ENCODE measurements at regions not wholly inside any gene's neighbourhood (a gene's known extent, or its start where the extent isn't known, plus 50 kb on each side); places are given as distances from the start of the nearest gene placed in this dataset.

GRCh38 chr6:170165085-170165470 lies 125.8 kb downstream of the DLL1 start:
- H2AFZ ChIP-seq: no peak overlapping the region
- no peak for DNase-seq (ENCODE audit: low spot score)
- no peaks in the 10 kb centered on the region for H3K36me3 ChIP-seq (replicated peaks; ENCODE audit: insufficient read depth, low read depth)
- no peak overlapping the region for H3K4me3 ChIP-seq
- TF ChIP-seq CTCF (IDR thresholded peaks at IDR 0.05; ENCODE audit: poor library complexity) (peak; percentile 9), EZH2phosphoT487 (IDR thresholded peaks at IDR 0.05; ENCODE audit: low read depth, severe bottlenecking, unreplicated experiment) (no peak)
- no peaks in the 10 kb centered on the region for H3K9me3 ChIP-seq (ENCODE audit: low read depth)
- H3K4me1 ChIP-seq (ENCODE audit: insufficient read depth): no peaks in the 10 kb centered on the region
- no peaks in the 10 kb centered on the region for H3K79me2 ChIP-seq
- H3K27me3 ChIP-seq: no peaks in the 10 kb centered on the region
- H4K20me1 ChIP-seq (ENCODE audit: insufficient read depth, poor library complexity, severe bottlenecking): no peaks in the 10 kb centered on the region
- no peak overlapping the region for H3K4me2 ChIP-seq
- no peak overlapping the region for H3K27ac ChIP-seq
- no peaks in the 10 kb centered on the region for H3K9me2 ChIP-seq (replicated peaks; ENCODE audit: insufficient read depth)
- 85% methylated on average over 9 of the region's 11 CpGs for WGBS (ENCODE audit: low lambda C conversion rate, missing lambda C conversion rate)

DNA sequence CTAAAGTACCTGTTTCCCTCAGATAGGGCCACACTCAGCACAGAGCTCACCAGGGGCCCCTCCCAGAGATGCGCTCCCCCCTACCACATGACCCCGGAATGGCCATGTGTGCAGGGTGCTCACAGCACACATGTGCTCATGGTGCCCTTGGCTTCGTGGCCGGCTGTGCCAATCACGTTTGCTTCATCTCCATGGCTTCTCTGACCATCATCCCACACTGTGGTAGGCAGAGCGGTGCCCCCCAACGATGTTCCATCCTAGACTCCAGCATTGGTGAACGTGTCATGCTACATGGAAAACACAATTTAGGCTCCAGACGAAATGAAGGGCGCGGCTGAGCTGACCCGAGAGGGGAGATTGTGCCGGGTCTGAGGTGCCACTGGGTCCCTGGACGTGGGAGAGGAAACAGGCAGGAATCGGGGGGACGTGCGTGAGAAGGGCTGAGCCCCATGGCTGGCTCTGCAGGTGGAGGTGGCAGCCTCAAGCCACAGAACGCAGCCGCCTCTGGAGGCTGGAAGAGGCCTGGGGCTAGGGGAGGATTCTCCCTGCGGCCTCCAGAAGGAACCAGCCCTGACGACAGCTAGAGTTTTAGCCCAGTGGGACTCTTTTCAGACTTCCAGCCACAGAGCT lies 126.5 kb downstream of the DLL1 start:
- Histone ChIP-seq H3K36me3 (replicated peaks; ENCODE audit: insufficient read depth, low read depth) (no peaks in the 10 kb centered on the region), H3K27ac (no peak overlapping the region), H3K27me3 (no peaks in the 10 kb centered on the region), H3K9me3 (ENCODE audit: low read depth) (no peaks in the 10 kb centered on the region), H3K79me2 (no peaks in the 10 kb centered on the region), H3K4me3 (no peak overlapping the region), H3K4me1 (ENCODE audit: insufficient read depth) (no peaks in the 10 kb centered on the region), H2AFZ (no peak overlapping the region), H3K4me2 (no peak overlapping the region), H4K20me1 (ENCODE audit: insufficient read depth, poor library complexity, severe bottlenecking) (no peaks in the 10 kb centered on the region), H3K9me2 (replicated peaks; ENCODE audit: insufficient read depth) (no peaks in the 10 kb centered on the region)
- no peak for TF ChIP-seq CTCF (IDR thresholded peaks at IDR 0.05; ENCODE audit: poor library complexity)
- TF ChIP-seq EZH2 (IDR thresholded peaks at IDR 0.05; ENCODE audit: borderline replicate concordance): no peak
- no peak for TF ChIP-seq EZH2phosphoT487 (IDR thresholded peaks at IDR 0.05; ENCODE audit: low read depth, severe bottlenecking, unreplicated experiment)
- no peak for DNase-seq (ENCODE audit: low spot score)
- 95% methylated on average over 21 of the region's 21 CpGs for WGBS (ENCODE audit: low lambda C conversion rate, missing lambda C conversion rate)

DNA sequence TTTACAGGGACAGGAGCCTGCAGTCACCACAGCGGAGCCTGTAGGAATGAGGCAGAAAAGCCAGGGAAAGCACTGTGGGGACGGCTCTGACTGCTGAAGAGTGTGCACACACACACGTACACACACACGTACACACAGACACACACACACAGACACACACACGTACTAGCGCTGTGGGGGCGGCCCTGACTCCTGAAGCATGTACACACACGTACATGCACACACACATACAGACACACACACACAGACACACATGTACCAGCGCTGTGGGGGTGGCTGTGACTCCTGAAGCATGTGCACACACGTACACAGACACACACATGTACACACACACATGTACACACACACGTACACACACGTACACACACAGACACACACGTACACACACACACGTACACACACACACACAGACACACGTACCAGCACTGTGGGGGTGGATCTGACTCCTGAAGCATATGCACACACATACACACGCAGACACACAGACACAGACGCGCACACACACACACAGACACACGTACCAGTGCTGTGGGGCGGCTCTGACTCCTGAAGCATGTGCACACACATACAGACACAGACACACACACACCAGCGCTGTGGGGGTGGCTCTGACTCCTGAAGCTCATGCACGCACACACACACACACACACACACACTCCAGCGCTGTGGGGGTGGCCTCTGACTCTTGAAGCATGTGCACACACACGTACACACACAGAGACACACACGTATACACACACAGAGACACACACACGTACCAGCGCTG lies 127.3 kb downstream of the DLL1 start:
- no peak overlapping the region for H3K27ac ChIP-seq
- no peak overlapping the region for H3K4me2 ChIP-seq
- no peak for DNase-seq (ENCODE audit: low spot score)
- no peaks in the 10 kb centered on the region for H3K27me3 ChIP-seq
- H3K9me3 ChIP-seq (ENCODE audit: low read depth): no peaks in the 10 kb centered on the region
- no peak overlapping the region for H3K4me3 ChIP-seq
- WGBS (ENCODE audit: low lambda C conversion rate, missing lambda C conversion rate): 96% methylated on average over 27 of the region's 27 CpGs
- H3K36me3 ChIP-seq (replicated peaks; ENCODE audit: insufficient read depth, low read depth): no peaks in the 10 kb centered on the region
- no peaks in the 10 kb centered on the region for H3K79me2 ChIP-seq
- TF ChIP-seq EZH2phosphoT487 (IDR thresholded peaks at IDR 0.05; ENCODE audit: low read depth, severe bottlenecking, unreplicated experiment): no peak
- TF ChIP-seq CTCF (IDR thresholded peaks at IDR 0.05; ENCODE audit: poor library complexity): no peak
- TF ChIP-seq EZH2 (IDR thresholded peaks at IDR 0.05; ENCODE audit: borderline replicate concordance): no peak
- no peak overlapping the region for H2AFZ ChIP-seq
- no peaks in the 10 kb centered on the region for H3K4me1 ChIP-seq (ENCODE audit: insufficient read depth)
- H3K9me2 ChIP-seq (replicated peaks; ENCODE audit: insufficient read depth): no peaks in the 10 kb centered on the region
- H4K20me1 ChIP-seq (ENCODE audit: insufficient read depth, poor library complexity, severe bottlenecking): no peaks in the 10 kb centered on the region
